ENCODE measurements at regions not wholly inside any gene's neighbourhood (a gene's known extent, or its start where the extent isn't known, plus 50 kb on each side); places are given as distances from the start of the nearest gene placed in this dataset.

DNA sequence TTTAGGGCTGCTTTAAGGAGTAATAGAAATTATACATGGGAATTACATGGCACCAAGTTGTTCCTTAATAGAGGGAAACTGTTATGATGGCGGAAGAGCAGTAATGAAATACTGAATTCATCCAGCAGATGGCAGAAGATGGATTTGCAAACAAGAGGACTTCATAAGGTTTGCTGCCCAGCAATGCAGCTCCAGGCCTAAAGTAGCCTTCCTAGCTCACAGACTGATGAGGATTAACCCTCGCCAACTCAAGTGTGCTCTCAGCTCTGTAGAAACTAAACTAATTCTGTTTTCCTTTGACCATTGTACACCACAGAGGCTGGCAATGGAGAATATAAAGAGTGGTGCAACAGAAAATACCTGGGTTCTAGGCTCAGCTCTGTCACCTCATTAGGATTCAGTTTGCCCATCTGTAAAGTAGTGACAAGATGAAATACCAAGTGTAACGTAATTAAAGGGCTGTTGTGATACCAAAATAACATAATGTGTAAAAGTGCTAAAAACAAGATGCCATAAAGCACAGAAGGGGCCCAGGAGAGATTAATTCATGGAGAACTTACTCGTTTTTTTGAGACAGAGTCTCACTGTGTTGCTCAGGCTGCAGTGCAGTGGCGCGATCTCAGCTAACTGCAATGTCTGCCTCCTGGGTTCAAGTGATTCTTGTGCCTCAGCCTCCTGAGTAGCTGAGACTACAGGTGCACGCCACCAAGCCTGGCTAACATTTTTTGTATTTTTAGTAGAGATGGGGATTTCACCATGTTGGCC, 102.4 kb upstream of the SERBP1 start:
- H3K27me3 Mint-ChIP-seq = no peaks in the 10 kb centered on the region
- DNase-seq = peak in 4 of 14 experiments; percentile 7 to 63 (median 44)

DNA sequence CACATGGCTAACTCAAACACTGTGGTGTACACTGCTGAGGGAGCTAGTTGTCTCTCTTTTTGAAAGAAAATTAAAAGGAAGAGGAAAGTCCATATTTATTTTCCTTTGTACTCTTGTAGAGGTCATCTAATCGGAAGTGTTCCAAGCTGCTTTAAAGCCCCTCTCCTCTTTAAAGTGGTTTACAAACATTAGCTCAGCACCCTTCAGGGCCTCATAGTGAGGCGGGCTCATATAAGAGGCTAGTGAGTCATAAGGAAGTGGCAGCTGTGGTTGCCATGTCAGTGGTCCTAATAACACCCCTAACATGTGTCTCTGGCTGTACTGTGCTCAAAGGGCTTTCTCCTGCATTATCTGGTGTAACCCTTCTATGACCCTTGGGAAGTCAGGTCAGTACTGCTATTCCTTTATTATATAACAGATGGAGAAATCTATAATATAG, 104.4 kb upstream of the SERBP1 start:
- Histone ChIP-seq H3K36me3 (ENCODE audit: insufficient read depth, low read length) (no peaks in the 10 kb centered on the region), H3K27me3 (ENCODE audit: control insufficient read depth in 1 of 2, insufficient read depth in 2 of 2, low read length in 2 of 2) (no peaks in the 10 kb centered on the region), H3K4me1 (ENCODE audit: insufficient read depth, low read length) (no peaks in the 10 kb centered on the region), H3K27ac (ENCODE audit: low read depth in 1 of 2, low read length in 2 of 2) (no peak overlapping the region), H3K4me3 (ENCODE audit: low read length) (no peak overlapping the region), H3K9me3 (ENCODE audit: control insufficient read depth in 1 of 2, insufficient read depth in 1 of 2, low read length in 2 of 2) (no peaks in the 10 kb centered on the region)
- H3K9me3 Mint-ChIP-seq = no peaks in the 10 kb centered on the region
- DNase-seq = no peak
- POLR2A ChIA-PET = no interaction called here
- no peak for ATAC-seq (ENCODE audit: poor library complexity)
- no peaks in the 10 kb centered on the region for H3K4me1 Mint-ChIP-seq (ENCODE audit: low read depth)
- TF ChIP-seq, protein P1, sequence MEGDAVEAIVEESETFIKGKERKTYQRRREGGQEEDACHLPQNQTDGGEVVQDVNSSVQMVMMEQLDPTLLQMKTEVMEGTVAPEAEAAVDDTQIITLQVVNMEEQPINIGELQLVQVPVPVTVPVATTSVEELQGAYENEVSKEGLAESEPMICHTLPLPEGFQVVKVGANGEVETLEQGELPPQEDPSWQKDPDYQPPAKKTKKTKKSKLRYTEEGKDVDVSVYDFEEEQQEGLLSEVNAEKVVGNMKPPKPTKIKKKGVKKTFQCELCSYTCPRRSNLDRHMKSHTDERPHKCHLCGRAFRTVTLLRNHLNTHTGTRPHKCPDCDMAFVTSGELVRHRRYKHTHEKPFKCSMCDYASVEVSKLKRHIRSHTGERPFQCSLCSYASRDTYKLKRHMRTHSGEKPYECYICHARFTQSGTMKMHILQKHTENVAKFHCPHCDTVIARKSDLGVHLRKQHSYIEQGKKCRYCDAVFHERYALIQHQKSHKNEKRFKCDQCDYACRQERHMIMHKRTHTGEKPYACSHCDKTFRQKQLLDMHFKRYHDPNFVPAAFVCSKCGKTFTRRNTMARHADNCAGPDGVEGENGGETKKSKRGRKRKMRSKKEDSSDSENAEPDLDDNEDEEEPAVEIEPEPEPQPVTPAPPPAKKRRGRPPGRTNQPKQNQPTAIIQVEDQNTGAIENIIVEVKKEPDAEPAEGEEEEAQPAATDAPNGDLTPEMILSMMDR (IDR thresholded peaks at IDR 0.05) = no peak
- H3K27me3 Mint-ChIP-seq = no peaks in the 10 kb centered on the region
- intact Hi-C loops (cut with DNase I, micrococcal nuclease) = no loop called here
- CTCF ChIA-PET = interaction anchor here (0.7 to 2.5 kb wide), 2 partner anchors 226 to 247 kb away, joined by 3 to 8 read pairs; no protein-coding TSS in a partner anchor
- H3K36me3 Mint-ChIP-seq (ENCODE audit: low read depth) = no peaks in the 10 kb centered on the region
- H3K27ac Mint-ChIP-seq = no peak overlapping the region
- no peak overlapping the region for H3K4me3 Mint-ChIP-seq

More for the DNA sequence above, 102.4 kb upstream of the SERBP1 start:
- Histone ChIP-seq H3K4me3 (ENCODE audit: low read length) (no peak overlapping the region), H3K27me3 (ENCODE audit: control insufficient read depth in 1 of 2, insufficient read depth in 2 of 2, low read length in 2 of 2) (no peaks in the 10 kb centered on the region), H3K9me3 (ENCODE audit: control insufficient read depth in 1 of 2, insufficient read depth in 1 of 2, low read length in 2 of 2) (no peaks in the 10 kb centered on the region), H3K36me3 (ENCODE audit: insufficient read depth, low read length) (no peaks in the 10 kb centered on the region), H3K4me1 (ENCODE audit: insufficient read depth, low read length) (no peaks in the 10 kb centered on the region), H3K27ac (ENCODE audit: low read depth in 1 of 2, low read length in 2 of 2) (no peak overlapping the region)
- Mint-ChIP-seq H3K4me3 (no peak overlapping the region), H3K4me1 (ENCODE audit: low read depth) (no peaks in the 10 kb centered on the region), H3K36me3 (ENCODE audit: low read depth) (no peaks in the 10 kb centered on the region), H3K27ac (no peak overlapping the region), H3K9me3 (no peaks in the 10 kb centered on the region)
- TF ChIP-seq, protein P1 (IDR thresholded peaks at IDR 0.05) = peak; percentile 55
- ATAC-seq (ENCODE audit: poor library complexity) = no peak
- CTCF ChIA-PET = interaction anchor here (1.5 kb wide), 1 partner anchor 228 kb away, joined by 9 read pairs; no protein-coding TSS in a partner anchor
- POLR2A ChIA-PET = interaction anchor here (1.0 kb wide), 1 partner anchor 228 kb away, joined by 4 read pairs; no protein-coding TSS in a partner anchor
- intact Hi-C loops (cut with DNase I, micrococcal nuclease) = loop anchor here (1.0 kb wide), 1 partner anchor 228 kb away; no protein-coding TSS in a partner anchor

DNA sequence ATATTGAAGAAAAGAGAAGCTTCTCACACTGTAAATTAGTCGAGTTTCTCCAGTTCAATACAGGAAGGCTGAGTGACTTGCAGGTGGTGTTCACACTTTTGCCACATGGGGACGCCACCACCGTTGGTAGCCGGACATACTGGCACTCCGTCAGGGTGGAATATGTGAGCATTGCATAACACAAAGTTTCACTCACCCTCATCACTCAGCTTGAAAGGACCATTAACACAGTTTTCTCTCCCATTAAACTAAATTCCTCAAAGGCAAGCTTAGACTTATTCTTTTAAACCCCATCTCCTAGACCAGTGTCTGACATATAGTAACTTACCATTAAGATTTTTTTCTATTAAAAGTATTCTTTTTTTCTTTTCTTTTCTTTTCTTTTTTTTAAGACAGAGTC, 105.3 kb upstream of the SERBP1 start:
- H3K27me3 ChIP-seq (ENCODE audit: control insufficient read depth in 1 of 2, insufficient read depth in 2 of 2, low read length in 2 of 2) = no peaks in the 10 kb centered on the region
- DNase-seq (peak in 7 of 14 experiments; percentile 6 to 57 (median 16)), ATAC-seq (ENCODE audit: poor library complexity) (no peak)
- H3K4me3 ChIP-seq (ENCODE audit: low read length) = no peak overlapping the region
- TF ChIP-seq, protein P1 (IDR thresholded peaks at IDR 0.05) = no peak
- Mint-ChIP-seq H3K27me3 (no peaks in the 10 kb centered on the region), H3K9me3 (no peaks in the 10 kb centered on the region), H3K4me1 (ENCODE audit: low read depth) (no peaks in the 10 kb centered on the region), H3K36me3 (ENCODE audit: low read depth) (no peaks in the 10 kb centered on the region), H3K27ac (no peak overlapping the region), H3K4me3 (no peak overlapping the region)
- intact Hi-C loops (cut with DNase I, micrococcal nuclease) = no loop called here
- no peaks in the 10 kb centered on the region for H3K9me3 ChIP-seq (ENCODE audit: control insufficient read depth in 1 of 2, insufficient read depth in 1 of 2, low read length in 2 of 2)
- no peaks in the 10 kb centered on the region for H3K36me3 ChIP-seq (ENCODE audit: insufficient read depth, low read length)
- H3K4me1 ChIP-seq (ENCODE audit: insufficient read depth, low read length) = no peaks in the 10 kb centered on the region
- ChIA-PET CTCF (interaction anchor here (0.8 to 2.5 kb wide), 2 partner anchors 225 to 312 kb away, joined by 3 to 8 read pairs; no protein-coding TSS in a partner anchor), POLR2A (no interaction called here)
- H3K27ac ChIP-seq (ENCODE audit: low read depth in 1 of 2, low read length in 2 of 2) = no peak overlapping the region

Data from CD4-positive, alpha-beta T cell (primary cell).